ENCODE measurements at regions not wholly inside any gene's neighbourhood (a gene's known extent, or its start where the extent isn't known, plus 50 kb on each side); places are given as distances from the start of the nearest gene placed in this dataset.

- TF ChIP-seq CTCF (conservative IDR thresholded peaks at IDR 0.05; ENCODE audit: low read depth, low read length) (no peak), EZH2 (IDR thresholded peaks at IDR 0.05; ENCODE audit: borderline replicate concordance, low read depth, low read length, poor library complexity, severe bottlenecking) (no peak)
Measured at GRCh38 chr4:121217351-121217750, 53.2 kb upstream of the TNIP3 start.

Measured in A673 (cell line).